ENCODE measurements at regions not wholly inside any gene's neighbourhood (a gene's known extent, or its start where the extent isn't known, plus 50 kb on each side); places are given as distances from the start of the nearest gene placed in this dataset.

GRCh38 chr15:95113041-95113440 lies 881.7 kb downstream of the MCTP2 start:
- TF ChIP-seq POLR2A (IDR thresholded peaks at IDR 0.05), result no peak
- intact Hi-C loops (cut with DNase I), result no loop called here
- Histone ChIP-seq H3K27ac (no peak overlapping the region), H3K27me3 (no peaks in the 10 kb centered on the region), H3K4me1 (no peaks in the 10 kb centered on the region), H3K36me3 (replicated peaks in 1 of 2; ENCODE audit: insufficient read depth in 1 of 2, low read depth in 2 of 2) (no peaks in the 10 kb centered on the region), H3K9me3 (no peaks in the 10 kb centered on the region), H3K4me3 (no peak overlapping the region)
- DNase-seq, result no peak
- 60 to 65% methylated on average over 1 of the region's 1 CpG for WGBS, 2 donors
- no peak for ATAC-seq

- WGBS, 2 donors, result 45 to 49% methylated on average over 4 of the region's 4 CpGs
- Histone ChIP-seq H3K36me3 (replicated peaks in 1 of 2; ENCODE audit: insufficient read depth in 1 of 2, low read depth in 2 of 2) (no peaks in the 10 kb centered on the region), H3K27ac (no peak overlapping the region), H3K9me3 (no peaks in the 10 kb centered on the region), H3K4me1 (no peaks in the 10 kb centered on the region), H3K4me3 (no peak overlapping the region), H3K27me3 (no peaks in the 10 kb centered on the region)
- DNase-seq (no peak), ATAC-seq (no peak)
- TF ChIP-seq CTCF (IDR thresholded peaks at IDR 0.05) (no peak), POLR2A (IDR thresholded peaks at IDR 0.05) (no peak)
- intact Hi-C loops (cut with DNase I), result no loop called here
Observed at GRCh38 chr15:95119041-95119610, 887.8 kb downstream of the MCTP2 start.

- Histone ChIP-seq H3K4me1 (no peaks in the 10 kb centered on the region), H3K36me3 (replicated peaks in 1 of 2; ENCODE audit: insufficient read depth in 1 of 2, low read depth in 2 of 2) (no peaks in the 10 kb centered on the region), H3K4me3 (no peak overlapping the region), H3K27me3 (no peaks in the 10 kb centered on the region), H3K9me3 (no peaks in the 10 kb centered on the region), H3K27ac (no peak overlapping the region)
- intact Hi-C loops (cut with DNase I), result no loop called here
- no peak for ATAC-seq
- WGBS, 2 donors, result 54 to 66% methylated on average over 3 of the region's 3 CpGs
- TF ChIP-seq CTCF (IDR thresholded peaks at IDR 0.05), result no peak
- no peak for TF ChIP-seq POLR2A (IDR thresholded peaks at IDR 0.05)
- no peak for DNase-seq
Observed at GRCh38 chr15:95120595-95120994, 889.2 kb downstream of the MCTP2 start.

GRCh38 chr15:95121191-95121590 lies 889.8 kb downstream of the MCTP2 start:
- no peak for ATAC-seq
- WGBS, 2 donors, result 68 to 70% methylated on average over 1 of the region's 1 CpG
- Histone ChIP-seq H3K4me3 (no peak overlapping the region), H3K27me3 (no peaks in the 10 kb centered on the region), H3K36me3 (replicated peaks in 1 of 2; ENCODE audit: insufficient read depth in 1 of 2, low read depth in 2 of 2) (no peaks in the 10 kb centered on the region), H3K9me3 (no peaks in the 10 kb centered on the region), H3K4me1 (no peaks in the 10 kb centered on the region), H3K27ac (no peak overlapping the region)
- intact Hi-C loops (cut with DNase I), result no loop called here
- TF ChIP-seq CTCF (IDR thresholded peaks at IDR 0.05) (no peak), POLR2A (IDR thresholded peaks at IDR 0.05) (no peak)
- DNase-seq, result no peak

- intact Hi-C loops (cut with DNase I), result no loop called here
- no peaks in the 10 kb centered on the region for H3K27me3 ChIP-seq
- TF ChIP-seq POLR2A (IDR thresholded peaks at IDR 0.05), result no peak
- no peak for TF ChIP-seq CTCF (IDR thresholded peaks at IDR 0.05)
- no peaks in the 10 kb centered on the region for H3K9me3 ChIP-seq
- no peaks in the 10 kb centered on the region for H3K4me1 ChIP-seq
- ATAC-seq, result no peak
- H3K36me3 ChIP-seq (replicated peaks in 1 of 2; ENCODE audit: insufficient read depth in 1 of 2, low read depth in 2 of 2), result no peaks in the 10 kb centered on the region
- DNase-seq, result no peak
- H3K27ac ChIP-seq, result no peak overlapping the region
- H3K4me3 ChIP-seq, result no peak overlapping the region
- WGBS, 2 donors, result 60 to 79% methylated on average over 2 of the region's 2 CpGs
Observed at GRCh38 chr15:95125803-95126202, 894.4 kb downstream of the MCTP2 start.

Measured in body of pancreas (tissue), 4 donors.